ENCODE measurements at regions not wholly inside any gene's neighbourhood (a gene's known extent, or its start where the extent isn't known, plus 50 kb on each side); places are given as distances from the start of the nearest gene placed in this dataset.

DNA sequence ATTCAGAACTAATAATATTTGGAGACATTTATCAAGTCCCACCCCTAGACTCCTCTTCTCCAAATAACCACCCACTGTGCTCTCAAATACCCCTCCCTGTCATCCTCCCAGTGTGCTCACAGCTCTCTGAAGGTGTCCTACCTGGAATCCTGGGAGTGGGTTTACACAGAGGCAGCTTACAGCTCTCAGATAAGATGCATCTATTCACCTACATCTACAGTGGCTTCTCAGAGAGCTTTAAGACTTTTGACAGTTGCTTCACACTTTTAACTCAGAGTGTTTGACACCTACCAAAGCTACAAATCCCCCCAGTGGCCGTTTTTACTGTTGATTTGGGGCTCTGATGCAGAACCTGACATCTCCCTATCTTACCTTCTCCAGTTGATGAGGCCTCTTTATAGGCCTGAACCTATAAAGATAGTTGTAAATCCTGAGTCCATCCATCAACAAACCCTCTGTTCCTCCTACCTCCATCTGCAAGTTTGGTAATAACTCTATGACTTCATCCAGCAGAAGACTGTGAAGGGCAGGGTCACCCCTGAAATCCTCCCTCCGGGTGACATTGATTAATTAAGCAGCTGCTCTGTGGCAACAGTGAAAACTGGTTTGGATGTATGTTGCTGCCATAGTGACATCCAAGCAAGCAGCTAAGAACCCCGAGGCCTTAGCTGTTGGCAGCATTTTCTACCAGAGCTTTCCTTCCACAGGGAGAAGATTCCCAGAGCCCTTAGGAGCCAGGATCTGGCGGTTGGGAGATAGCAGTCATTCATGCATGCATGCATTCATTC lies 226.1 kb upstream of the RREB1 start:
- H3K27me3 ChIP-seq = no peaks in the 10 kb centered on the region
- H3K9me3 ChIP-seq = no peaks in the 10 kb centered on the region
- H3K36me3 ChIP-seq = no peaks in the 10 kb centered on the region
- H3K4me3 ChIP-seq = no peak overlapping the region
- no peak for ATAC-seq
- no peak for DNase-seq
- 61 to 70% (median 66%) methylated on average over 4 of the region's 4 CpGs for WGBS, 4 donors
- H3K27ac ChIP-seq = peak overlapping the region in 1 of 12 donors; percentile 58
- peaks cover 0 to 55% (median 0%) of the 10 kb centered on the region in 12 donors for H3K4me1 ChIP-seq
- no peak for TF ChIP-seq POLR2A (IDR thresholded peaks at IDR 0.05)
- TF ChIP-seq, protein P1, sequence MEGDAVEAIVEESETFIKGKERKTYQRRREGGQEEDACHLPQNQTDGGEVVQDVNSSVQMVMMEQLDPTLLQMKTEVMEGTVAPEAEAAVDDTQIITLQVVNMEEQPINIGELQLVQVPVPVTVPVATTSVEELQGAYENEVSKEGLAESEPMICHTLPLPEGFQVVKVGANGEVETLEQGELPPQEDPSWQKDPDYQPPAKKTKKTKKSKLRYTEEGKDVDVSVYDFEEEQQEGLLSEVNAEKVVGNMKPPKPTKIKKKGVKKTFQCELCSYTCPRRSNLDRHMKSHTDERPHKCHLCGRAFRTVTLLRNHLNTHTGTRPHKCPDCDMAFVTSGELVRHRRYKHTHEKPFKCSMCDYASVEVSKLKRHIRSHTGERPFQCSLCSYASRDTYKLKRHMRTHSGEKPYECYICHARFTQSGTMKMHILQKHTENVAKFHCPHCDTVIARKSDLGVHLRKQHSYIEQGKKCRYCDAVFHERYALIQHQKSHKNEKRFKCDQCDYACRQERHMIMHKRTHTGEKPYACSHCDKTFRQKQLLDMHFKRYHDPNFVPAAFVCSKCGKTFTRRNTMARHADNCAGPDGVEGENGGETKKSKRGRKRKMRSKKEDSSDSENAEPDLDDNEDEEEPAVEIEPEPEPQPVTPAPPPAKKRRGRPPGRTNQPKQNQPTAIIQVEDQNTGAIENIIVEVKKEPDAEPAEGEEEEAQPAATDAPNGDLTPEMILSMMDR (IDR thresholded peaks at IDR 0.05) = no peak
- intact Hi-C loops (cut with DNase I) = no loop called here

DNA sequence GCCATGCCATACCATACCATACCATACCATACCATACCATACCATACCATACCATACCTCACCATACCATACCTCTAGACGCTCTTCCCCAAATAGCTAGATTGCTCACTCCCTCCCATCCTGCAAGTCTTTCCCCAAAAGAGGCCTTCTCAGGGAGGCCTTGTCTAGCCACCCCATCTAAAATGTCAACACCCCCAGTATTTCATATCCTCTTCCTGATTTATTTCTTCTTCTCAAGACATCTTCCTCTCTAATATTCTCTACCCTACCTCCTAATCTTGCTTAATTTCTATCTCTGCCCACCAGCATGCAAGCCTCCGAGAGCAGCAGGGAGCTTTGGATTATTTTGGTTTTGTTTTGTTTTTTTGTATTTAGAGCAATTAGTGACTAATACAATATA lies 225.2 kb upstream of the RREB1 start:
- H3K36me3 ChIP-seq = no peaks in the 10 kb centered on the region
- 90 to 94% (median 93%) methylated on average over 2 of the region's 2 CpGs for WGBS, 4 donors
- no peak overlapping the region for H3K4me3 ChIP-seq
- peak overlapping the region in 1 of 12 donors; percentile 90 for H3K27ac ChIP-seq
- no peaks in the 10 kb centered on the region for H3K9me3 ChIP-seq
- intact Hi-C loops (cut with DNase I) = no loop called here
- H3K4me1 ChIP-seq = peaks cover 0 to 59% (median 0%) of the 10 kb centered on the region in 12 donors
- DNase-seq (no peak), ATAC-seq (no peak)
- TF ChIP-seq, protein P1 (IDR thresholded peaks at IDR 0.05) = no peak
- no peak for TF ChIP-seq POLR2A (IDR thresholded peaks at IDR 0.05)
- no peaks in the 10 kb centered on the region for H3K27me3 ChIP-seq

DNA sequence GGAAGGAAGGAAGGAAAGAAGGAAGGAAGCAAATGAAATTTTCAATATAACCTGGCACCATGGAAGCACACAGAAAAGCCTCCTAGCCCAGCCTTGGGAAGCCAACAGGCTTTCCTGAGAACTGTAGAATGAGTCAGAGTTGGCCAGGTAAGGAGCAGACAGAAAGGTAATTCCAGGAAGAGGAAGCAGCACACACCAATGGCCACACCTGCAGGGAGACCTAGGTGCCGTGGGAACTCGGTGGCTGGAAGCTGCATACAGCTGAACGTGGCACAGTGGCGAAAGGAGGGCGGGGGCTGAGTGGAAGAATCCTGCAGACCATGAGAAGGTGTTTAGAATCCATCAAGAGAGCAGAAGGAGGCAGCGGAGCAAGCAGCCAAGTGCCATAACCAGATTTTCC lies 224.8 kb upstream of the RREB1 start:
- WGBS, 4 donors = 89 to 96% (median 94%) methylated on average over 6 of the region's 6 CpGs
- no peaks in the 10 kb centered on the region for H3K9me3 ChIP-seq
- H3K27ac ChIP-seq = peak overlapping the region in 1 of 12 donors; percentile 90
- no peak for TF ChIP-seq POLR2A (IDR thresholded peaks at IDR 0.05)
- TF ChIP-seq, protein P1 (IDR thresholded peaks at IDR 0.05) = no peak
- H3K4me3 ChIP-seq = no peak overlapping the region
- no peaks in the 10 kb centered on the region for H3K36me3 ChIP-seq
- H3K27me3 ChIP-seq = no peaks in the 10 kb centered on the region
- DNase-seq (no peak), ATAC-seq (no peak)
- peaks cover 0 to 59% (median 0%) of the 10 kb centered on the region in 12 donors for H3K4me1 ChIP-seq
- intact Hi-C loops (cut with DNase I) = no loop called here

DNA sequence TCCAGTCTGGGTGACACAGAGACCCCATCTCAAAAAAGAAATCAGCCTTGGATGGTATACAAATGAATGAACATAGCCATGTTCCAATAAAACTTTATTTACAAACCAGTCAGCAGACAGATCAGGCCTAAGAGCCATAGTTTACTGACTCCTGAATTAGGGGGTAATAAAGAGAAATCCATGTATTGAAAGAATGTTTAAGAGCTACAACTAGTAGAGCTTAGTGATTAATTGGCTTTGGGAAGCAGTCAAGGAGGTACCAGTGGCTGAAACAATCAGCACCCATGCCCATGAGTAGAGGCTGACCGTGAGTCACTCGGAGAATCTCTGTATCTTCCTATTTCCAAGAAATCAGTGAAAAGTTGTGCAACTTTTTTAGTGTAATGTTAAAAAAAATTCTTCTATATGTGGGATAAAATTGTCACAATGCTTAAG lies 223.6 kb upstream of the RREB1 start:
- ATAC-seq (no peak), DNase-seq (no peak)
- intact Hi-C loops (cut with DNase I) = no loop called here
- Histone ChIP-seq H3K4me3 (no peak overlapping the region), H3K27ac (peak overlapping the region in 1 of 12 donors; percentile 90), H3K9me3 (no peaks in the 10 kb centered on the region), H3K4me1 (peaks cover 0 to 51% (median 0%) of the 10 kb centered on the region in 12 donors), H3K36me3 (no peaks in the 10 kb centered on the region), H3K27me3 (no peaks in the 10 kb centered on the region)
- TF ChIP-seq POLR2A (IDR thresholded peaks at IDR 0.05) = no peak
- TF ChIP-seq, protein P1 (IDR thresholded peaks at IDR 0.05) = no peak
- WGBS, 4 donors = 40 to 48% (median 45%) methylated on average over 2 of the region's 2 CpGs

All from heart left ventricle (tissue), 16 donors.